ENCODE measurements at regions not wholly inside any gene's neighbourhood (a gene's known extent, or its start where the extent isn't known, plus 50 kb on each side); places are given as distances from the start of the nearest gene placed in this dataset.

DNA sequence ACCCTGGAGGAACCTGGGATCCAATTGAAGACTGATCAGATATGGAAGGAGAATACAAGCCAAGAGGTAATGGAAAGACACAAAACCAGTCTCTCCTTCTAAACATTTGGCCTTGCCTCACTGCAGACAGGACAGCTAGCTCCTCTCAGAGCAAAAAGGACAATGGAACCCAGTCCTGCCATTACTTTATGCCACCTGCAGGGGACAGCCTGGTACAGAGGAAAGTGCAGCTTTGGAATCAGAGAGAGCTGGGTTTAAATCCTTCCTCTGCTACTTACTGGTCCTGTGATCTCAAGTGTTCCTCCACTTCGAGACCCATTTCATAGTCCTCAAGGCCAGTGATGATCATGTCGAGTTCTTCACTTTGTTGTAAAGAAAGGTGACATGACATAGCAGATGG lies 159.4 kb upstream of the SMAD3 start:
- TF ChIP-seq, protein P1, sequence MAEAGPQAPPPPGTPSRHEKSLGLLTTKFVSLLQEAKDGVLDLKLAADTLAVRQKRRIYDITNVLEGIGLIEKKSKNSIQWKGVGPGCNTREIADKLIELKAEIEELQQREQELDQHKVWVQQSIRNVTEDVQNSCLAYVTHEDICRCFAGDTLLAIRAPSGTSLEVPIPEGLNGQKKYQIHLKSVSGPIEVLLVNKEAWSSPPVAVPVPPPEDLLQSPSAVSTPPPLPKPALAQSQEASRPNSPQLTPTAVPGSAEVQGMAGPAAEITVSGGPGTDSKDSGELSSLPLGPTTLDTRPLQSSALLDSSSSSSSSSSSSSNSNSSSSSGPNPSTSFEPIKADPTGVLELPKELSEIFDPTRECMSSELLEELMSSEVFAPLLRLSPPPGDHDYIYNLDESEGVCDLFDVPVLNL (IDR thresholded peaks at IDR 0.05; ENCODE audit: low read depth, low read length), result no peak
- TF ChIP-seq TCF7 (IDR thresholded peaks at IDR 0.05; ENCODE audit: borderline replicate concordance), result no peak
- TF ChIP-seq CHD2 (IDR thresholded peaks at IDR 0.05; ENCODE audit: borderline replicate concordance, low read depth, low read length), result no peak
- TF ChIP-seq, protein P2, sequence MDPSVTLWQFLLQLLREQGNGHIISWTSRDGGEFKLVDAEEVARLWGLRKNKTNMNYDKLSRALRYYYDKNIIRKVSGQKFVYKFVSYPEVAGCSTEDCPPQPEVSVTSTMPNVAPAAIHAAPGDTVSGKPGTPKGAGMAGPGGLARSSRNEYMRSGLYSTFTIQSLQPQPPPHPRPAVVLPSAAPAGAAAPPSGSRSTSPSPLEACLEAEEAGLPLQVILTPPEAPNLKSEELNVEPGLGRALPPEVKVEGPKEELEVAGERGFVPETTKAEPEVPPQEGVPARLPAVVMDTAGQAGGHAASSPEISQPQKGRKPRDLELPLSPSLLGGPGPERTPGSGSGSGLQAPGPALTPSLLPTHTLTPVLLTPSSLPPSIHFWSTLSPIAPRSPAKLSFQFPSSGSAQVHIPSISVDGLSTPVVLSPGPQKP (IDR thresholded peaks at IDR 0.05; ENCODE audit: low read depth, low read length), result no peak
- TF ChIP-seq CTCF (IDR thresholded peaks at IDR 0.05 in 2 of 3, conservative IDR thresholded peaks at IDR 0.05 in 1 of 3; ENCODE audit: control insufficient read depth in 2 of 3, extremely low read depth in 1 of 3, insufficient read depth in 1 of 3, low read depth in 3 of 3, low read length in 3 of 3), result no peak
- TF ChIP-seq, protein P3, sequence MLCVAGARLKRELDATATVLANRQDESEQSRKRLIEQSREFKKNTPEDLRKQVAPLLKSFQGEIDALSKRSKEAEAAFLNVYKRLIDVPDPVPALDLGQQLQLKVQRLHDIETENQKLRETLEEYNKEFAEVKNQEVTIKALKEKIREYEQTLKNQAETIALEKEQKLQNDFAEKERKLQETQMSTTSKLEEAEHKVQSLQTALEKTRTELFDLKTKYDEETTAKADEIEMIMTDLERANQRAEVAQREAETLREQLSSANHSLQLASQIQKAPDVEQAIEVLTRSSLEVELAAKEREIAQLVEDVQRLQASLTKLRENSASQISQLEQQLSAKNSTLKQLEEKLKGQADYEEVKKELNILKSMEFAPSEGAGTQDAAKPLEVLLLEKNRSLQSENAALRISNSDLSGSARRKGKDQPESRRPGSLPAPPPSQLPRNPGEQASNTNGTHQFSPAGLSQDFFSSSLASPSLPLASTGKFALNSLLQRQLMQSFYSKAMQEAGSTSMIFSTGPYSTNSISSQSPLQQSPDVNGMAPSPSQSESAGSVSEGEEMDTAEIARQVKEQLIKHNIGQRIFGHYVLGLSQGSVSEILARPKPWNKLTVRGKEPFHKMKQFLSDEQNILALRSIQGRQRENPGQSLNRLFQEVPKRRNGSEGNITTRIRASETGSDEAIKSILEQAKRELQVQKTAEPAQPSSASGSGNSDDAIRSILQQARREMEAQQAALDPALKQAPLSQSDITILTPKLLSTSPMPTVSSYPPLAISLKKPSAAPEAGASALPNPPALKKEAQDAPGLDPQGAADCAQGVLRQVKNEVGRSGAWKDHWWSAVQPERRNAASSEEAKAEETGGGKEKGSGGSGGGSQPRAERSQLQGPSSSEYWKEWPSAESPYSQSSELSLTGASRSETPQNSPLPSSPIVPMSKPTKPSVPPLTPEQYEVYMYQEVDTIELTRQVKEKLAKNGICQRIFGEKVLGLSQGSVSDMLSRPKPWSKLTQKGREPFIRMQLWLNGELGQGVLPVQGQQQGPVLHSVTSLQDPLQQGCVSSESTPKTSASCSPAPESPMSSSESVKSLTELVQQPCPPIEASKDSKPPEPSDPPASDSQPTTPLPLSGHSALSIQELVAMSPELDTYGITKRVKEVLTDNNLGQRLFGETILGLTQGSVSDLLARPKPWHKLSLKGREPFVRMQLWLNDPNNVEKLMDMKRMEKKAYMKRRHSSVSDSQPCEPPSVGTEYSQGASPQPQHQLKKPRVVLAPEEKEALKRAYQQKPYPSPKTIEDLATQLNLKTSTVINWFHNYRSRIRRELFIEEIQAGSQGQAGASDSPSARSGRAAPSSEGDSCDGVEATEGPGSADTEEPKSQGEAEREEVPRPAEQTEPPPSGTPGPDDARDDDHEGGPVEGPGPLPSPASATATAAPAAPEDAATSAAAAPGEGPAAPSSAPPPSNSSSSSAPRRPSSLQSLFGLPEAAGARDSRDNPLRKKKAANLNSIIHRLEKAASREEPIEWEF (IDR thresholded peaks at IDR 0.05; ENCODE audit: insufficient replicate concordance, low read depth, low read length), result no peak
- no peak for TF ChIP-seq RCOR1 (conservative IDR thresholded peaks at IDR 0.05; ENCODE audit: low read depth, low read length)
- no peak for TF ChIP-seq HDAC2 (IDR thresholded peaks at IDR 0.05)
- TF ChIP-seq JUNB (IDR thresholded peaks at IDR 0.05), result no peak
- no peak for TF ChIP-seq ESRRA (IDR thresholded peaks at IDR 0.05; ENCODE audit: low read length)
- no peak for TF ChIP-seq SPI1 (IDR thresholded peaks at IDR 0.05; ENCODE audit: borderline replicate concordance, insufficient read depth, low read depth, low read length)
- TF ChIP-seq REST (IDR thresholded peaks at IDR 0.05; ENCODE audit: low read depth, low read length), result no peak
- no peak for TF ChIP-seq TARDBP (IDR thresholded peaks at IDR 0.05; ENCODE audit: borderline replicate concordance)
